ENCODE measurements at regions not wholly inside any gene's neighbourhood (a gene's known extent, or its start where the extent isn't known, plus 50 kb on each side); places are given as distances from the start of the nearest gene placed in this dataset.
"Not testable (repeated sequence)": the region's sequence is repeated elsewhere in the genome, so short reads cannot be mapped to it uniquely, and the experiment has no call there.

GRCh38 chr6:141398949-141399348, 733.8 kb upstream of the GJE1 start:
- no peak overlapping the region for H3K27ac Mint-ChIP-seq (ENCODE audit: unreplicated experiment)
- H3K27me3 Mint-ChIP-seq (ENCODE audit: unreplicated experiment): no peaks in the 10 kb centered on the region
- TF ChIP-seq CTCF (IDR thresholded peaks at IDR 0.05): no peak
- peaks cover 5% of the 10 kb centered on the region for H3K9me3 Mint-ChIP-seq (ENCODE audit: unreplicated experiment)
- H3K4me3 Mint-ChIP-seq (ENCODE audit: unreplicated experiment): no peak overlapping the region
- no peak for DNase-seq (ENCODE audit: extremely low spot score, unreplicated experiment)
- peaks cover 8% of the 10 kb centered on the region for H3K4me1 Mint-ChIP-seq (ENCODE audit: unreplicated experiment)
- no peaks in the 10 kb centered on the region for H3K36me3 Mint-ChIP-seq (ENCODE audit: unreplicated experiment)

GRCh38 chr6:141395443-141396008, 737.2 kb upstream of the GJE1 start:
- no peak for DNase-seq (ENCODE audit: extremely low spot score, unreplicated experiment)
- Mint-ChIP-seq H3K4me3 (ENCODE audit: unreplicated experiment) (no peak overlapping the region), H3K36me3 (ENCODE audit: unreplicated experiment) (no peaks in the 10 kb centered on the region), H3K27me3 (ENCODE audit: unreplicated experiment) (no peaks in the 10 kb centered on the region), H3K9me3 (ENCODE audit: unreplicated experiment) (no peaks in the 10 kb centered on the region), H3K4me1 (ENCODE audit: unreplicated experiment) (no peaks in the 10 kb centered on the region), H3K27ac (ENCODE audit: unreplicated experiment) (no peak overlapping the region)
- TF ChIP-seq CTCF (IDR thresholded peaks at IDR 0.05): no peak

- H3K27me3 Mint-ChIP-seq (ENCODE audit: unreplicated experiment): no peaks in the 10 kb centered on the region
- H3K9me3 Mint-ChIP-seq (ENCODE audit: unreplicated experiment): peaks cover 4% of the 10 kb centered on the region
Observed at GRCh38 chr6:141394565-141395051, 738.1 kb upstream of the GJE1 start.

GRCh38 chr6:141394125-141394536, 738.6 kb upstream of the GJE1 start:
- Mint-ChIP-seq H3K4me3 (ENCODE audit: unreplicated experiment) (no peak overlapping the region), H3K9me3 (ENCODE audit: unreplicated experiment) (peaks cover 6% of the 10 kb centered on the region), H3K27ac (ENCODE audit: unreplicated experiment) (no peak overlapping the region), H3K27me3 (ENCODE audit: unreplicated experiment) (no peaks in the 10 kb centered on the region), H3K36me3 (ENCODE audit: unreplicated experiment) (peaks cover 2% of the 10 kb centered on the region), H3K4me1 (ENCODE audit: unreplicated experiment) (no peaks in the 10 kb centered on the region)
- no peak for DNase-seq (ENCODE audit: extremely low spot score, unreplicated experiment)
- no peak for TF ChIP-seq CTCF (IDR thresholded peaks at IDR 0.05)

More at GRCh38 chr6:141394565-141395051, 738.1 kb upstream of the GJE1 start:
- H3K36me3 Mint-ChIP-seq (ENCODE audit: unreplicated experiment): peaks cover 2% of the 10 kb centered on the region
- DNase-seq (ENCODE audit: extremely low spot score, unreplicated experiment): no peak
- H3K27ac Mint-ChIP-seq (ENCODE audit: unreplicated experiment): no peak overlapping the region
- TF ChIP-seq CTCF (IDR thresholded peaks at IDR 0.05): no peak
- no peak overlapping the region for H3K4me3 Mint-ChIP-seq (ENCODE audit: unreplicated experiment)
- H3K4me1 Mint-ChIP-seq (ENCODE audit: unreplicated experiment): no peaks in the 10 kb centered on the region

GRCh38 chr6:141393405-141394124, 739.2 kb upstream of the GJE1 start:
- Mint-ChIP-seq H3K9me3 (ENCODE audit: unreplicated experiment) (peaks cover 8% of the 10 kb centered on the region), H3K27ac (ENCODE audit: unreplicated experiment) (no peak overlapping the region), H3K4me1 (ENCODE audit: unreplicated experiment) (no peaks in the 10 kb centered on the region), H3K27me3 (ENCODE audit: unreplicated experiment) (no peaks in the 10 kb centered on the region), H3K4me3 (ENCODE audit: unreplicated experiment) (no peak overlapping the region), H3K36me3 (ENCODE audit: unreplicated experiment) (peaks cover 2% of the 10 kb centered on the region)
- DNase-seq (ENCODE audit: extremely low spot score, unreplicated experiment): no peak
- no peak for TF ChIP-seq CTCF (IDR thresholded peaks at IDR 0.05)

- H3K27me3 Mint-ChIP-seq (ENCODE audit: unreplicated experiment); H3K4me1 Mint-ChIP-seq (ENCODE audit: unreplicated experiment); H3K36me3 Mint-ChIP-seq (ENCODE audit: unreplicated experiment); DNase-seq (ENCODE audit: extremely low spot score, unreplicated experiment); H3K4me3 Mint-ChIP-seq (ENCODE audit: unreplicated experiment); H3K27ac Mint-ChIP-seq (ENCODE audit: unreplicated experiment); H3K9me3 Mint-ChIP-seq (ENCODE audit: unreplicated experiment): not testable (repeated sequence)
Observed at GRCh38 chr6:141391135-141391534, 741.6 kb upstream of the GJE1 start.

Measured in osteocyte (in vitro differentiated cells).